ENCODE measurements at regions not wholly inside any gene's neighbourhood (a gene's known extent, or its start where the extent isn't known, plus 50 kb on each side); places are given as distances from the start of the nearest gene placed in this dataset.
"Not testable (repeated sequence)": the region's sequence is repeated elsewhere in the genome, so short reads cannot be mapped to it uniquely, and the experiment has no call there.

DNA sequence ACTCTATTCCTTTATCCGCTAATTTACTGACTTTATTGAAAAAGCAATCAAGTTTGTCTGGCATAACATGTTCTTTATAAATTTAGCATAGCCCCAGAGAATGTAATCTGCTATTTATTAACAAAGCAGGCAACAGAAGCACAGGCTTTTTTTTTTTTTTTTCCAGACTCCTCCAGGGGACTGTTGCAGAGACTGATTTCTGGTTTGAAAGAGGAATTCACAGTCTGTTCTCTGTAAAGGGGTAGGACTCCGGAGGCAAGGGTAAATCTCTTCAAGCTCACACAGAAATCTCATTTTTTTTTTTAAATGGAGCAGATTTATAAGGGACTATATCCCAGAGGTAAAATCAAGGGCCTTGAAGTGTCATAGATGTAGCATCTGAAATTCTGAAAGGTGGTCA lies 1386.5 kb upstream of the CDH8 start:
- Mint-ChIP-seq H3K4me1 (ENCODE audit: low read depth) (no peaks in the 10 kb centered on the region), H3K36me3 (ENCODE audit: insufficient read depth in 2 of 2) (peaks cover 0 to 2% of the 10 kb centered on the region in 2 donors), H3K27ac (no peak overlapping the region), H3K9me3 (peaks cover 2 to 10% of the 10 kb centered on the region in 2 donors), H3K27me3 (ENCODE audit: low read depth) (no peaks in the 10 kb centered on the region), H3K4me3 (no peak overlapping the region)
- DNase-seq (no peak), ATAC-seq (replicated peaks in 1 of 2) (no peak)

GRCh38 chr16:63416712-63417111 lies 1380.5 kb upstream of the CDH8 start:
- no peak for ATAC-seq (replicated peaks in 1 of 2)
- no peaks in the 10 kb centered on the region for H3K4me1 Mint-ChIP-seq (ENCODE audit: low read depth)
- peaks cover 2 to 12% of the 10 kb centered on the region in 2 donors for H3K9me3 Mint-ChIP-seq
- no peak for DNase-seq
- no peaks in the 10 kb centered on the region for H3K36me3 Mint-ChIP-seq (ENCODE audit: insufficient read depth in 2 of 2)
- H3K27ac Mint-ChIP-seq, result no peak overlapping the region
- H3K27me3 Mint-ChIP-seq (ENCODE audit: low read depth), result no peaks in the 10 kb centered on the region
- no peak overlapping the region for H3K4me3 Mint-ChIP-seq

GRCh38 chr16:63415014-63415413 lies 1378.8 kb upstream of the CDH8 start:
- ATAC-seq (replicated peaks in 1 of 2) (no peak), DNase-seq (no peak)
- H3K27ac Mint-ChIP-seq, result no peak overlapping the region
- no peaks in the 10 kb centered on the region for H3K36me3 Mint-ChIP-seq (ENCODE audit: insufficient read depth in 2 of 2)
- no peak overlapping the region for H3K4me3 Mint-ChIP-seq
- no peaks in the 10 kb centered on the region for H3K4me1 Mint-ChIP-seq (ENCODE audit: low read depth)
- peaks cover 3 to 12% of the 10 kb centered on the region in 2 donors for H3K9me3 Mint-ChIP-seq
- no peaks in the 10 kb centered on the region for H3K27me3 Mint-ChIP-seq (ENCODE audit: low read depth)

DNA sequence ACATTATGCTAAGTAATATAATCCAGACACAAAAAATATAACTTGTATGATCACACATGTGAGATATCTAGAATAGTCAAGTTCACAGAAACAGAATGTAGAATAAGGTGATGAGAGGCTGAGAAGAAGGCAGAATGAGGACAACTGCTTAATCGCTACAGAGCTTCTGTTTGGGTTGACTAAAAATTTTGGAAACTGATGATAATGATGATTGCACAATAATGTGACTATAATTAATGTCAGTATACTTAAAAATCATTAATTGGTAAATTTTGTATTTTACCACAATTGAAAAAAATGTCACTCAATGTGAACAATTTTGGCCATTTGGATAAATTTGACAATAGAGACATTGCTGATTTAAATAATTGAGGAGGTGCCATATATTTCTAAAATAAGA lies 1374.4 kb upstream of the CDH8 start:
- DNase-seq, result no peak
- Mint-ChIP-seq H3K36me3 (ENCODE audit: insufficient read depth in 2 of 2) (no peaks in the 10 kb centered on the region), H3K4me3 (no peak overlapping the region), H3K27me3 (ENCODE audit: low read depth) (no peaks in the 10 kb centered on the region), H3K27ac (no peak overlapping the region), H3K4me1 (ENCODE audit: low read depth) (no peaks in the 10 kb centered on the region), H3K9me3 (peaks cover 3 to 8% of the 10 kb centered on the region in 2 donors)
- no peak for ATAC-seq (replicated peaks in 1 of 2)

DNA sequence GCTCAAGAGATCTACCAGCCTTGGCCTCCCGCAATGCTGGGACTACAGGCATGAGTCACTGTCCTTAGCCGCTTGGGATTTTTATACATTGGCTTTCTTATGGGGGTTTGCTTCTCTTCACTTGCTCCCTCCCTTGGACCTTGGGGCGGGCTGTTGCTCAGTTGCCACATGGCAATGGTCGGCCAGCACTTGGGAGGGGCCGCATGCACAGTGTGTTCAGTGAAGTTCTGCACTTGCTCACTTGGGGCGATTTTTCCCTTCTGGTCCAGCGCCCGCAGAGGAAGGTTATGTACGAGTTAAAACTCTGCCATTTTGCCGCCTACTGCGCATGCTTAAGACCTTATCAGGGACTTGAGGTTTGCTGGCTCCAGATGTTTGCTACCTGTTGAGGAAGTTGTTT lies 1367.6 kb upstream of the CDH8 start:
- ATAC-seq (replicated peaks in 1 of 2) (no peak), DNase-seq (no peak)
- Mint-ChIP-seq H3K36me3 (ENCODE audit: insufficient read depth in 2 of 2) (peaks cover 0 to 2% of the 10 kb centered on the region in 2 donors), H3K27me3 (ENCODE audit: low read depth) (no peaks in the 10 kb centered on the region), H3K27ac (no peak overlapping the region), H3K9me3 (peaks cover 4 to 12% of the 10 kb centered on the region in 2 donors), H3K4me1 (ENCODE audit: low read depth) (no peaks in the 10 kb centered on the region), H3K4me3 (no peak overlapping the region)

GRCh38 chr16:63388277-63388676 lies 1352.0 kb upstream of the CDH8 start:
- DNase-seq; H3K27ac Mint-ChIP-seq; H3K4me3 Mint-ChIP-seq; ATAC-seq (replicated peaks in 1 of 2); H3K4me1 Mint-ChIP-seq (ENCODE audit: low read depth); H3K27me3 Mint-ChIP-seq (ENCODE audit: low read depth); H3K36me3 Mint-ChIP-seq (ENCODE audit: insufficient read depth in 2 of 2); H3K9me3 Mint-ChIP-seq: not testable (repeated sequence)

DNA sequence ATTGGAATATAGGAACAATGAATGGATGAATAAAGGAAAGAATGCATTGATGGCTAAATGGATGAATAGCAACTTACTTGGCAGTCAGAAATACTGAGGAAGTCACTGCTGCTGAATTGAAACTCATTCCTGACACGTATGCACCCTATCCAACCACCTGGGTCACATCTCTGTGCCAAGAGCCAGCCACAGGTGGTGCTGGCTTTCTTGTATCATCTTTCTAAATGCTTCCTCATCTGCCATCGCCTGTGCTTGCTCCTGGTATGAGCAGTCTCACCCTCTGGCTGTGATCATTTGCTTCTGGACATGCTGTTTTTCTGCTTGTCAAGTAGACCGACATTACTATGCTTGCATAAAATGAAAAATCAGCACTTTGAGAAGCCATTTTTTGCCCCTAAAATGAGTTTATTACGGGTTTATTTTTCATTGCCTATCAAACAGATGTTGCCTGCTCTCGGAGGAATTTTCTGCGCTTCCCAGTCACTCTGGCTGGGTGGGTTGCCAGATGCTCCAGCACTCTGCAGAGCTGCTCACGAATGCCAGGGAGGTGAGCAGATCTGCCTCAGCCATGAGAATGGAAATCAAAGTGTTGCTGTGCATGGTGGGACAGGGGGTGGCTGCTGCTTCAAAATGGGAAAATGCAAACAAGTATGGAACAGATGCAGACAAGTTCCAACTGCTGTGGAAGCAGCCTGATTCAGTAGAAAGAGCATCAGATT lies 1349.6 kb upstream of the CDH8 start:
- Mint-ChIP-seq H3K9me3 (peaks cover 3 to 5% of the 10 kb centered on the region in 2 donors), H3K4me3 (no peak overlapping the region)

GRCh38 chr16:63373744-63374143 lies 1337.5 kb upstream of the CDH8 start:
- DNase-seq, result no peak

More for the DNA sequence above, 1349.6 kb upstream of the CDH8 start:
- H3K27me3 Mint-ChIP-seq (ENCODE audit: low read depth), result no peaks in the 10 kb centered on the region
- ATAC-seq (replicated peaks in 1 of 2) (no peak), DNase-seq (no peak)
- no peak overlapping the region for H3K27ac Mint-ChIP-seq
- H3K36me3 Mint-ChIP-seq (ENCODE audit: insufficient read depth in 2 of 2), result no peaks in the 10 kb centered on the region
- H3K4me1 Mint-ChIP-seq (ENCODE audit: low read depth), result no peaks in the 10 kb centered on the region

DNA sequence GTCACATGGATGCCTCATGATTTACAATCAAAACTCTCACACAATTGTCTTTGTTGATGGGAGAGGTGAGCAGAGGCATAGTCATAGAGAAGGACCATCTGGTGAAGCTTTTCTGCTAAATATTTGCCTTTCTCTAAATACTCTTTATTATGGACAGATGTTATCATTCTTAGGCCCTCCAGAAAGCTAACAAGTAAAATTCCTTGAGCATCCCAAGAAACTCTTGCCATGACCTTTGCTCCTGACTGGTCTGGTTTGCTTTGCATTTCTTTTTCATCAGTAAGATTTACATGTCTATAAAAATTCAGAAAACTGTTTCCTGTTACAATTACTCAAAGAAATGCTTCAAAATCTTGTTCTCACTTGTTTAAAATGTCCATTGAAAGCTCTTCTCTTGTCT lies 1336.6 kb upstream of the CDH8 start:
- DNase-seq (no peak), ATAC-seq (replicated peaks in 1 of 2) (no peak)
- no peak overlapping the region for H3K27ac Mint-ChIP-seq
- H3K36me3 Mint-ChIP-seq (ENCODE audit: insufficient read depth in 2 of 2), result no peaks in the 10 kb centered on the region
- H3K4me3 Mint-ChIP-seq, result no peak overlapping the region
- no peaks in the 10 kb centered on the region for H3K4me1 Mint-ChIP-seq (ENCODE audit: low read depth)
- H3K9me3 Mint-ChIP-seq, result peaks cover 0 to 14% of the 10 kb centered on the region in 2 donors
- no peaks in the 10 kb centered on the region for H3K27me3 Mint-ChIP-seq (ENCODE audit: low read depth)

More at GRCh38 chr16:63373744-63374143, 1337.5 kb upstream of the CDH8 start:
- Mint-ChIP-seq H3K27me3 (ENCODE audit: low read depth) (no peaks in the 10 kb centered on the region), H3K27ac (no peak overlapping the region), H3K4me1 (ENCODE audit: low read depth) (no peaks in the 10 kb centered on the region), H3K9me3 (peaks cover 0 to 11% of the 10 kb centered on the region in 2 donors), H3K4me3 (no peak overlapping the region), H3K36me3 (ENCODE audit: insufficient read depth in 2 of 2) (no peaks in the 10 kb centered on the region)
- ATAC-seq (replicated peaks in 1 of 2), result no peak

GRCh38 chr16:63372283-63372682 lies 1336.0 kb upstream of the CDH8 start:
- Mint-ChIP-seq H3K4me3 (no peak overlapping the region), H3K9me3 (peaks cover 0 to 14% of the 10 kb centered on the region in 2 donors), H3K4me1 (ENCODE audit: low read depth) (no peaks in the 10 kb centered on the region), H3K27me3 (ENCODE audit: low read depth) (no peaks in the 10 kb centered on the region), H3K27ac (no peak overlapping the region), H3K36me3 (ENCODE audit: insufficient read depth in 2 of 2) (no peaks in the 10 kb centered on the region)
- DNase-seq (no peak), ATAC-seq (replicated peaks in 1 of 2) (no peak)

GRCh38 chr16:63365649-63366304 lies 1329.5 kb upstream of the CDH8 start:
- no peak overlapping the region for H3K4me3 Mint-ChIP-seq
- H3K36me3 Mint-ChIP-seq (ENCODE audit: insufficient read depth in 2 of 2), result no peaks in the 10 kb centered on the region
- H3K27ac Mint-ChIP-seq, result no peak overlapping the region
- no peaks in the 10 kb centered on the region for H3K4me1 Mint-ChIP-seq (ENCODE audit: low read depth)
- no peaks in the 10 kb centered on the region for H3K27me3 Mint-ChIP-seq (ENCODE audit: low read depth)
- DNase-seq, result no peak
- H3K9me3 Mint-ChIP-seq, result peaks cover 2 to 7% of the 10 kb centered on the region in 2 donors
- ATAC-seq (replicated peaks in 1 of 2), result no peak

GRCh38 chr16:63363738-63364137 lies 1327.5 kb upstream of the CDH8 start:
- no peak for DNase-seq
- peaks cover 2 to 6% of the 10 kb centered on the region in 2 donors for H3K9me3 Mint-ChIP-seq
- no peak overlapping the region for H3K4me3 Mint-ChIP-seq
- no peak overlapping the region for H3K27ac Mint-ChIP-seq
- no peak for ATAC-seq (replicated peaks in 1 of 2)
- no peaks in the 10 kb centered on the region for H3K36me3 Mint-ChIP-seq (ENCODE audit: insufficient read depth in 2 of 2)
- no peaks in the 10 kb centered on the region for H3K27me3 Mint-ChIP-seq (ENCODE audit: low read depth)
- H3K4me1 Mint-ChIP-seq (ENCODE audit: low read depth), result no peaks in the 10 kb centered on the region

DNA sequence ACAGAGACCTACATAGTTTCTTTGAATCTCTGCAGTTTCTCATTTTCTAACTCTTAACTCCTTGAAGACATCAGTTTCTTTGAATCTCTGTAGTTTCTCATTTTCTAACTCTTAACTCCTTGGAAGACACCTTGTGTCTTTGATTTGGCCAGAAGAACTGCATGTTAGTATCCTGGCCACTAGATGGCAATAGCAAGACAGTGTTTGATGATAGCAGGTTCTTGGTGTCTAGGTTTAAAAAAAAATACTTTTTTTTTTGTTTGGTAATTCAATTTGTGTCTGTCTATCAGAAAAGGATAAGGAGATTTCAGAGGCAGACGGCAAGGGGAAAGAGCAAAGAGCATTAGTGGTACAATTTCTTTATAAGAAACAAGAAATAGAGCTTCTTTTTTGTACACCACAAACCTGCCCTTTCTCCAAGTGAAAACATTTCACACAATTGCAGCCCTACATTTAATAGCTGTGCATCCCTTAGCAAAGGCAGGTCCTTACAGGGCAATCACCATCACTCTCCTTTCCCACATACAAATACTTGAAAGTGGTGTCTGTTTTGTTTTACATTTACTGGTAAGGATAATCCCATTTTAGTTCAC lies 1324.9 kb upstream of the CDH8 start:
- Mint-ChIP-seq H3K4me3 (no peak overlapping the region), H3K27ac (no peak overlapping the region), H3K27me3 (ENCODE audit: low read depth) (no peaks in the 10 kb centered on the region), H3K36me3 (ENCODE audit: insufficient read depth in 2 of 2) (no peaks in the 10 kb centered on the region), H3K4me1 (ENCODE audit: low read depth) (no peaks in the 10 kb centered on the region), H3K9me3 (peaks cover 4 to 9% of the 10 kb centered on the region in 2 donors)
- peak in 1 of 2 donors; percentile 1 for DNase-seq
- ATAC-seq (replicated peaks in 1 of 2), result no peak
